Liver (tissue), 7 donors: ENCODE measurements at regions not wholly inside any gene's neighbourhood (a gene's known extent, or its start where the extent isn't known, plus 50 kb on each side); places are given as distances from the start of the nearest gene placed in this dataset.

Experiments used
- DNase-seq: peaks from one replicate; pipeline ENCODE4 v3.0.0-alpha.2; 2017; ENCODE audit warnings: low spot score
- H3K27ac ChIP-seq, 2 donors: one replicate each; pipeline ENCODE4 v1.7.0; 2013; ENCODE audit warnings: inconsistent platforms in 2 of 2, low read length in 2 of 2, control low read depth in 1 of 2, low read depth in 1 of 2, mild to moderate bottlenecking in 1 of 2
- H3K27me3 ChIP-seq, 4 donors: one replicate each; pipeline versions ENCODE4 v1.6.1 to v1.7.0; 2013; ENCODE audit warnings: low read length in 3 of 4, inconsistent platforms in 1 of 4, mild to moderate bottlenecking in 1 of 4, moderate library complexity in 1 of 4; ENCODE audit not compliant: control insufficient read depth in 4 of 4, insufficient read depth in 4 of 4
- H3K36me3 ChIP-seq, 4 donors: one replicate each; pipeline versions ENCODE4 v1.6.1 to v1.7.0; 2013; ENCODE audit warnings: low read length in 3 of 4, mild to moderate bottlenecking in 3 of 4, low read depth in 1 of 4, moderate library complexity in 1 of 4; ENCODE audit not compliant: control insufficient read depth in 4 of 4, insufficient read depth in 3 of 4
- H3K4me1 ChIP-seq, 4 donors: one replicate each; pipeline versions ENCODE4 v1.6.1 to v1.7.0; 2013; ENCODE audit warnings: low read length in 3 of 4, mild to moderate bottlenecking in 3 of 4, moderate library complexity in 1 of 4; ENCODE audit not compliant: control insufficient read depth in 4 of 4, insufficient read depth in 4 of 4
- H3K4me3 ChIP-seq, 3 donors: one replicate each; pipeline versions ENCODE4 v1.6.1 to v1.7.0; 2013; ENCODE audit warnings: low read length in 3 of 3, control low read depth in 1 of 3, low read depth in 1 of 3, mild to moderate bottlenecking in 1 of 3
- H3K9ac ChIP-seq, 2 donors: one replicate each; pipeline ENCODE4 v1.7.0; 2013; ENCODE audit warnings: low read length in 2 of 2, mild to moderate bottlenecking in 2 of 2, moderate library complexity in 2 of 2, control low read depth in 1 of 2, low read depth in 1 of 2
- H3K9me3 ChIP-seq, 4 donors: one replicate each; pipeline versions ENCODE4 v1.6.1 to v1.7.0; 2013; ENCODE audit warnings: low read length in 3 of 4; ENCODE audit not compliant: control insufficient read depth in 4 of 4
- EGR1 ChIP-seq, 2 donors: IDR thresholded peaks; 2 replicates each; pipeline ENCODE4 v1.6.1; 2016 to 2018; ENCODE audit warnings: antibody characterized with exemption in 2 of 2, low read depth in 2 of 2
- FOXA1 ChIP-seq: IDR thresholded peaks from 2 replicates; pipeline ENCODE4 v1.6.1; 2016; ENCODE audit warnings: antibody characterized with exemption
- FOXA2 ChIP-seq: IDR thresholded peaks from 2 replicates; pipeline ENCODE4 v1.6.1; 2016; ENCODE audit warnings: antibody characterized with exemption
- GABPA ChIP-seq, 2 donors: IDR thresholded peaks in 1 of 2; conservative IDR thresholded peaks in 1 of 2; 2 replicates each; pipeline ENCODE4 v1.6.1; 2016; ENCODE audit warnings: antibody characterized with exemption in 2 of 2, mild to moderate bottlenecking in 1 of 2, moderate library complexity in 1 of 2
- JUND ChIP-seq, 2 donors: IDR thresholded peaks; 2 replicates each; pipeline ENCODE4 v1.6.1; 2016; ENCODE audit warnings: antibody characterized with exemption in 2 of 2
- NR2F2 ChIP-seq: IDR thresholded peaks from 2 replicates; pipeline ENCODE4 v1.6.1; 2016; ENCODE audit warnings: antibody characterized with exemption
- RXRA ChIP-seq, 2 donors: IDR thresholded peaks; 2 replicates each; pipeline ENCODE4 v1.6.1; 2017 to 2018; ENCODE audit warnings: antibody characterized with exemption in 2 of 2, mild to moderate bottlenecking in 1 of 2
- SP1 ChIP-seq: IDR thresholded peaks from 2 replicates; pipeline ENCODE4 v1.6.1; 2018; ENCODE audit warnings: antibody characterized with exemption, mild to moderate bottlenecking
- TAF1 ChIP-seq: conservative IDR thresholded peaks from 2 replicates; pipeline ENCODE4 v1.6.1; 2016; ENCODE audit warnings: antibody characterized with exemption, mild to moderate bottlenecking
- YY1 ChIP-seq: IDR thresholded peaks from 2 replicates; pipeline ENCODE4 v1.6.1; 2016; ENCODE audit warnings: antibody characterized with exemption, mild to moderate bottlenecking
- WGBS: extraction: QIAGEN DNeasy Blood & Tissue Kit; methylation state at CpG from one replicate; pipeline ENCODE4 v1.1.7; 2013; 5-methylcytosine and 5-hydroxymethylcytosine counted together
- TF ChIP-seq, protein P1 (sequence below): IDR thresholded peaks from 2 replicates; pipeline ENCODE4 v1.6.1; 2016; ENCODE audit warnings: antibody characterized with exemption, mild to moderate bottlenecking
- TF ChIP-seq, protein P2 (sequence below): IDR thresholded peaks from 2 replicates; pipeline ENCODE4 v1.6.1; 2016; ENCODE audit warnings: antibody characterized with exemption
- TF ChIP-seq, protein P3 (sequence below): IDR thresholded peaks from 2 replicates; pipeline ENCODE4 v1.6.1; 2016; ENCODE audit warnings: antibody characterized with exemption
- donor health status: healthy.
- donor health status: healthy.
- donor health status: healthy.
- donor health status: healthy.

DNA sequence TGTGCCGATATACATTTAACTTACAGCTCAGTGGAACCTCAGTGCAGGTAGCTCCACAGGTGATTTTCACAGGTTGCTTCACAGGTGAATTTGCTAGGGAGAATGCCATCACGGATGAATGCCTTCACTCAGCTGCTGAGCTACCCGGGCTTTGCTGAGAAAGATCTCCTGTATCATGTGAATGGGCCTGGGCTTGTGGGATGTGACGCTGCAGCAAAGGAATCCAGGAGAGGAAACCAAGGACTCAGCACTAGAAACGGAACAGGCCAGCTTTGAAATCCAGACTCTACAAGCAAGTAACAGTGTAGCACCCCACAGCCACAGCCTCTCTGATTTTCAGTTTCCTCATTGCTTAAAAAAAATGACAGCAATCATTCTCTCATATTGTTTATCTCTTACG lies 271.4 kb upstream of the MAF start (continued):
- TF ChIP-seq, protein P1, sequence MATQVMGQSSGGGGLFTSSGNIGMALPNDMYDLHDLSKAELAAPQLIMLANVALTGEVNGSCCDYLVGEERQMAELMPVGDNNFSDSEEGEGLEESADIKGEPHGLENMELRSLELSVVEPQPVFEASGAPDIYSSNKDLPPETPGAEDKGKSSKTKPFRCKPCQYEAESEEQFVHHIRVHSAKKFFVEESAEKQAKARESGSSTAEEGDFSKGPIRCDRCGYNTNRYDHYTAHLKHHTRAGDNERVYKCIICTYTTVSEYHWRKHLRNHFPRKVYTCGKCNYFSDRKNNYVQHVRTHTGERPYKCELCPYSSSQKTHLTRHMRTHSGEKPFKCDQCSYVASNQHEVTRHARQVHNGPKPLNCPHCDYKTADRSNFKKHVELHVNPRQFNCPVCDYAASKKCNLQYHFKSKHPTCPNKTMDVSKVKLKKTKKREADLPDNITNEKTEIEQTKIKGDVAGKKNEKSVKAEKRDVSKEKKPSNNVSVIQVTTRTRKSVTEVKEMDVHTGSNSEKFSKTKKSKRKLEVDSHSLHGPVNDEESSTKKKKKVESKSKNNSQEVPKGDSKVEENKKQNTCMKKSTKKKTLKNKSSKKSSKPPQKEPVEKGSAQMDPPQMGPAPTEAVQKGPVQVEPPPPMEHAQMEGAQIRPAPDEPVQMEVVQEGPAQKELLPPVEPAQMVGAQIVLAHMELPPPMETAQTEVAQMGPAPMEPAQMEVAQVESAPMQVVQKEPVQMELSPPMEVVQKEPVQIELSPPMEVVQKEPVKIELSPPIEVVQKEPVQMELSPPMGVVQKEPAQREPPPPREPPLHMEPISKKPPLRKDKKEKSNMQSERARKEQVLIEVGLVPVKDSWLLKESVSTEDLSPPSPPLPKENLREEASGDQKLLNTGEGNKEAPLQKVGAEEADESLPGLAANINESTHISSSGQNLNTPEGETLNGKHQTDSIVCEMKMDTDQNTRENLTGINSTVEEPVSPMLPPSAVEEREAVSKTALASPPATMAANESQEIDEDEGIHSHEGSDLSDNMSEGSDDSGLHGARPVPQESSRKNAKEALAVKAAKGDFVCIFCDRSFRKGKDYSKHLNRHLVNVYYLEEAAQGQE: no peak
- TF ChIP-seq RXRA (IDR thresholded peaks at IDR 0.05) (no peak), YY1 (no peak), TAF1 (no peak), SP1 (no peak)
- TF ChIP-seq, protein P2, sequence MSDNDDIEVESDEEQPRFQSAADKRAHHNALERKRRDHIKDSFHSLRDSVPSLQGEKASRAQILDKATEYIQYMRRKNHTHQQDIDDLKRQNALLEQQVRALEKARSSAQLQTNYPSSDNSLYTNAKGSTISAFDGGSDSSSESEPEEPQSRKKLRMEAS: no peak

DNA sequence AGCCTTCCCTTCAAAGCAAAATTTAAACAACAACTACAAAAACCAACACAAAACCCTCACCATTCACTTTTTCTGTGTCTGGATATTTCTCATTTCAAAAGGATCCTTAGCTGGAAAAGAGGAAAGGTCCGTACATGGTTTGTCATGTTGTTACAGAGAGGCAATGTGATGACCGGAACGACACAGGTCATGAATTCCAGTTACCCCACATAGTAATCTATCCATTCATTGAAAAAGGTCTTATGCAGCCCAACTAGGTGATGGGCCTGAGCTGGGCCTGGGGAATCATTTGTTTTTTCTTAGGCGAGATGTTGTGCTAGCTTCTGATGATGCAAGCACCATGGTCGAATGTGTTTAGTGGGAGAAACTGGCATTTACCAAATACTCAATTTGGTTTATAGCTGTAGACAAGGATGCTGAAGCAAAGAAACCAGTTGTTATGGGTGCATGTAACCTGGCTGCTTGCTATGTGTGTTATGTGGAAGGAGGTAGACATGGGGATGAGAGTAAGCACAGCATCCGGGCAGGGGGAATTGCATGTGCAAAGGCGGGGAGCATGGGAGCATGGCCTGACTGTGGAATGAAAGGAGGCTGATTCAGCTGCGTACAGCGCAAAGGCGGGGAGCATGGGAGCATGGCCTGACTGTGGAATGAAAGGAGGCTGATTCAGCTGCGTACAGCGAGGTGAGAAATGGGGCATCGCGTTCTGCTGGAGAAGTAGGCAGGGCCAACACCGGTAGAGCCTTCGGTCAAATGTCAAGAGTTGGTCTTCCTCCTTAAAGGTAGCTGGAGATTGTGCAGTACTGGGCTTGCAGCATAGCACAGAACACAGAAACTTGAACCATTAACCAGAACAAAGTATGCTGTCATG lies 269.7 kb upstream of the MAF start:
- no peak for TF ChIP-seq NR2F2
- TF ChIP-seq, protein P3, sequence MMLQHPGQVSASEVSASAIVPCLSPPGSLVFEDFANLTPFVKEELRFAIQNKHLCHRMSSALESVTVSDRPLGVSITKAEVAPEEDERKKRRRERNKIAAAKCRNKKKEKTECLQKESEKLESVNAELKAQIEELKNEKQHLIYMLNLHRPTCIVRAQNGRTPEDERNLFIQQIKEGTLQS: no peak
- TF ChIP-seq GABPA (IDR thresholded peaks at IDR 0.05 in 1 of 2, conservative IDR thresholded peaks at IDR 0.05 in 1 of 2): no peak
- no peak for TF ChIP-seq EGR1 (IDR thresholded peaks at IDR 0.05; ENCODE audit: low read depth in 2 of 2)
- TF ChIP-seq FOXA2: no peak
- WGBS: 97% methylated on average over 16 of the region's 16 CpGs

DNA sequence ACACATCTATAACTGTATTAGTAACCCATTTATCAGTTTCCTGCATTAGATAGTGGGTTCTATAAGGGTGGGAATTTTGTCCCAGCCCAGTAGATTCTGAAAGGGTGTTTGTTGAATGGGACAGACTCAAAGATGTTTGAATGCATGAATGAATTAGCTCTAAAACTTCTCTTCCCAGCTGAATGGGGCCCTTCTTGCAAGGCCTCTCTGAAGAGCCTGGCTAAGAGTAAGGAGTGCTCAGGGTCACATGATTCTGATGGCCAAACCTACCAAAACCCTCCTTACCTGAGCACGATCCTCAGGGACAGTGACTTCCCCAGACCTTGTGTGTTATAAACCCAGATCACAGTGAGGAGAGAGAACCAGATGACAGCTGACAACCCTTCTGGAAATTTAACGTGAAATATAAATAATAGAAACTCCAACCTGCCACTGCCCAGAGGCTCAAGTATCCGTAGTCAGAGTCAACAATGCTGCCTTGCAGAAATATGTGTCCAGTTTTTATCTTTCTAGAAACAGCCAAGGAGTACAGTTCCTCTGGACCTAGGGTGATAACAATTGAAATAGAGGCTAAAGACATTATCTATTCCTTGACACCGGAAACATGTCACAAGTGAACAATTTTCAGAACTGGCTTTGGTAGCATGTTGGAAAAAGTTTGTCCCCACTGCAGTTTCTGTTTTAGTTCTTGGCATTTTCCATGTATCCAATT lies 268.9 kb upstream of the MAF start:
- 81% methylated on average over 4 of the region's 4 CpGs for WGBS
- Histone ChIP-seq H3K4me3 (no peak overlapping the region), H3K27me3 (no peaks in the 10 kb centered on the region), H3K4me1 (peaks cover 0 to 2% (median 0%) of the 10 kb centered on the region in 4 donors), H3K9me3 (no peaks in the 10 kb centered on the region), H3K36me3 (no peaks in the 10 kb centered on the region), H3K27ac (no peak overlapping the region), H3K9ac (no peak overlapping the region)
- no peak for DNase-seq
- TF ChIP-seq, protein P2: no peak
- TF ChIP-seq TAF1 (no peak), FOXA1 (no peak), YY1 (no peak), JUND (IDR thresholded peaks at IDR 0.05) (no peak)

More for the DNA sequence above, 269.7 kb upstream of the MAF start:
- no peak for DNase-seq
- Histone ChIP-seq H3K4me1 (peaks cover 0 to 2% (median 0%) of the 10 kb centered on the region in 4 donors), H3K9ac (no peak overlapping the region), H3K27me3 (no peaks in the 10 kb centered on the region), H3K9me3 (no peaks in the 10 kb centered on the region), H3K4me3 (no peak overlapping the region), H3K36me3 (no peaks in the 10 kb centered on the region), H3K27ac (no peak overlapping the region)
